ENCODE measurements at regions not wholly inside any gene's neighbourhood (a gene's known extent, or its start where the extent isn't known, plus 50 kb on each side); places are given as distances from the start of the nearest gene placed in this dataset.

DNA sequence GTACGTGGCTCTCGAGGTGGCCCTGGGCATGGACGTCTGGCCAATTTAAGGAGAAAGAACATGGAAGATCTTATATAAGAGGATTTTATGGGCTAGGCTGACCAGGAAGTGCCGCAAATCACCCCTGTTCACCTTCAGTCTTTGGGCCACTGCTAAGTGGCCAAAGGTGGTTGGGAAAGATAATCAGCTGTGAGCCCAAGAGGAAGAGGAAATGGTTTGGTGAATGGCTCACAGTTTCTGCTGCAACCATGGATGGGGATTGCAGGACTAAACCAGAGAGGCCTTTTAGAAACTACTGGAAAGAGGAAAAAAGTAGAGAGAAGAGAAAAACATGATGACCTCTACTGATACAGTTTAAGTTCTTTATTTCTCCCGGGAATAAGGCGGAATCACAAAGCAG lies 96.0 kb upstream of the ARHGAP20 start:
- H3K9me3 ChIP-seq: no peaks in the 10 kb centered on the region
- DNase-seq: no peak
- WGBS, 3 donors: 92 to 96% (median 95%) methylated on average over 6 of the region's 6 CpGs
- H3K4me1 ChIP-seq (ENCODE audit: insufficient read depth): no peaks in the 10 kb centered on the region
- intact Hi-C loops (cut with DNase I): no loop called here
- H3K27ac ChIP-seq: no peak overlapping the region
- TF ChIP-seq, protein P1, sequence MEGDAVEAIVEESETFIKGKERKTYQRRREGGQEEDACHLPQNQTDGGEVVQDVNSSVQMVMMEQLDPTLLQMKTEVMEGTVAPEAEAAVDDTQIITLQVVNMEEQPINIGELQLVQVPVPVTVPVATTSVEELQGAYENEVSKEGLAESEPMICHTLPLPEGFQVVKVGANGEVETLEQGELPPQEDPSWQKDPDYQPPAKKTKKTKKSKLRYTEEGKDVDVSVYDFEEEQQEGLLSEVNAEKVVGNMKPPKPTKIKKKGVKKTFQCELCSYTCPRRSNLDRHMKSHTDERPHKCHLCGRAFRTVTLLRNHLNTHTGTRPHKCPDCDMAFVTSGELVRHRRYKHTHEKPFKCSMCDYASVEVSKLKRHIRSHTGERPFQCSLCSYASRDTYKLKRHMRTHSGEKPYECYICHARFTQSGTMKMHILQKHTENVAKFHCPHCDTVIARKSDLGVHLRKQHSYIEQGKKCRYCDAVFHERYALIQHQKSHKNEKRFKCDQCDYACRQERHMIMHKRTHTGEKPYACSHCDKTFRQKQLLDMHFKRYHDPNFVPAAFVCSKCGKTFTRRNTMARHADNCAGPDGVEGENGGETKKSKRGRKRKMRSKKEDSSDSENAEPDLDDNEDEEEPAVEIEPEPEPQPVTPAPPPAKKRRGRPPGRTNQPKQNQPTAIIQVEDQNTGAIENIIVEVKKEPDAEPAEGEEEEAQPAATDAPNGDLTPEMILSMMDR (IDR thresholded peaks at IDR 0.05): no peak
- TF ChIP-seq POLR2A (IDR thresholded peaks at IDR 0.05) (no peak), EP300 (IDR thresholded peaks at IDR 0.05) (no peak)
- H3K36me3 ChIP-seq: no peaks in the 10 kb centered on the region
- H3K4me3 ChIP-seq: no peak overlapping the region
- H3K27me3 ChIP-seq: no peaks in the 10 kb centered on the region

DNA sequence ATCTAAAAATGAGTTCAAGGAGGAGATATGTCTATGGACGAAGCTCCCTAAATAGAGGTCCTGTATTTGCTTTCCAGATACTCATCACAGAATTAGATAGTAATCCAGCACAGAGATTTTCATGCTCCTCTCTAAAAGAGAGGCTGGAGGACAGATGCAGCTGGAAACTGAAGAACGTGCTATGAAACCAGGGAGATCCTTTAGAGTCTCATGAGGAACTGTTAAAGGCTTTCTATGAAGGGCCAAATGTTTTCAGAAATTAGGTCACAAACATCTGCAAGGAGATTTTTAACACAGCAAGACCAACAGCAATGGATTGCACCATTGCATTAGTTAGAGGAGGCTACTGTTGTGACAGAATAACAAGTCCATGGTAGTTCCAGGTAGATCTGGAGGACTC lies 95.6 kb upstream of the ARHGAP20 start:
- Histone ChIP-seq H3K27ac (no peak overlapping the region), H3K27me3 (no peaks in the 10 kb centered on the region), H3K9me3 (no peaks in the 10 kb centered on the region), H3K4me3 (no peak overlapping the region), H3K36me3 (no peaks in the 10 kb centered on the region), H3K4me1 (ENCODE audit: insufficient read depth) (no peaks in the 10 kb centered on the region)
- intact Hi-C loops (cut with DNase I): no loop called here
- no peak for DNase-seq
- TF ChIP-seq POLR2A (IDR thresholded peaks at IDR 0.05) (no peak), EP300 (IDR thresholded peaks at IDR 0.05) (no peak)
- TF ChIP-seq, protein P1 (IDR thresholded peaks at IDR 0.05): no peak
- WGBS, 3 donors: 95 to 96% (median 95%) methylated on average over 2 of the region's 2 CpGs

DNA sequence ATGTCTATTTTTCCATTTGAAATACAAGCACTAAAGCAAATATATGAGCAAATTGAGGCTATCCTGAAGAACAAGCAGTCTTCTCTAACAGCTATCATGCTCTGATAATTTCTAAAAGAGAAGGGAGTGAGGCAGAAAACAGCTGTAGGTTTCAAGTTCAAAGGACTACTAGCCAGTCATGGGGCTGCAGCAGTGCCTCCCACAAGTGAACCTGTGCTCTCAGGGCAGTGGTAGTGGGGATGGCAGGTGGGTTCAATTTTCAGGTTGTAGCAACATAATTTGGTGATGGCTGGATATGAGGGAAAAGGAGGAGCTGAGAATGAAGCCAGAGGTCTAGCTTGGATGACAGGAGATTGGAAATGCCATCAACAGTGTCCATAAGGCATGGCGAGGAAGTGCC lies 93.5 kb upstream of the ARHGAP20 start:
- DNase-seq: no peak

DNA sequence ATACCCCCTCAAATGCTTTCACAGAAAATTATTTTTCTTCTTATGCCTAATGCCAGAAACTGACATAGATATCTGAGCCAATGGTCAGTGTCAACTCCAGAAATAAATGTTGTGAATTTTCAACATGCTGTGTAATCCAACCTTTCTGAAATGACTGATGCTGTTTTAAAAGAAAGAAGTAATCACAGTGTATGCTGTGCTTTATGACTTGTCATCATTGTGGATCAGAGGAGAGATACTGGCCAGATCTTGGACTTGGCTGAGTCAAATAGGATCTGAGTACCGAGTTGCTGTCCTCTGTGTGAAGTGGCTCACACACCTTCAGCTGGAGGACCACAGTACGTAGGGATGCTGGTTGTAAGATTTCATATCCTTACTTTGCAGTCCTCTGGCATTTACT lies 89.9 kb upstream of the ARHGAP20 start:
- no peak for DNase-seq
- H3K36me3 ChIP-seq: no peaks in the 10 kb centered on the region
- WGBS, 3 donors: 87 to 94% (median 91%) methylated on average over 2 of the region's 2 CpGs
- H3K27me3 ChIP-seq: no peaks in the 10 kb centered on the region
- H3K9me3 ChIP-seq: no peaks in the 10 kb centered on the region
- H3K4me3 ChIP-seq: no peak overlapping the region
- H3K4me1 ChIP-seq (ENCODE audit: insufficient read depth): no peaks in the 10 kb centered on the region
- intact Hi-C loops (cut with DNase I): no loop called here
- no peak overlapping the region for H3K27ac ChIP-seq
- TF ChIP-seq, protein P1 (IDR thresholded peaks at IDR 0.05): no peak
- TF ChIP-seq EP300 (IDR thresholded peaks at IDR 0.05) (no peak), POLR2A (IDR thresholded peaks at IDR 0.05) (no peak)

More for the DNA sequence above, 93.5 kb upstream of the ARHGAP20 start:
- no peaks in the 10 kb centered on the region for H3K27me3 ChIP-seq
- no peaks in the 10 kb centered on the region for H3K36me3 ChIP-seq
- intact Hi-C loops (cut with DNase I): no loop called here
- no peak overlapping the region for H3K27ac ChIP-seq
- no peaks in the 10 kb centered on the region for H3K9me3 ChIP-seq
- WGBS, 3 donors: 86 to 96% (median 90%) methylated on average over 1 of the region's 1 CpG
- no peaks in the 10 kb centered on the region for H3K4me1 ChIP-seq (ENCODE audit: insufficient read depth)
- H3K4me3 ChIP-seq: no peak overlapping the region
- TF ChIP-seq, protein P1 (IDR thresholded peaks at IDR 0.05): no peak

DNA sequence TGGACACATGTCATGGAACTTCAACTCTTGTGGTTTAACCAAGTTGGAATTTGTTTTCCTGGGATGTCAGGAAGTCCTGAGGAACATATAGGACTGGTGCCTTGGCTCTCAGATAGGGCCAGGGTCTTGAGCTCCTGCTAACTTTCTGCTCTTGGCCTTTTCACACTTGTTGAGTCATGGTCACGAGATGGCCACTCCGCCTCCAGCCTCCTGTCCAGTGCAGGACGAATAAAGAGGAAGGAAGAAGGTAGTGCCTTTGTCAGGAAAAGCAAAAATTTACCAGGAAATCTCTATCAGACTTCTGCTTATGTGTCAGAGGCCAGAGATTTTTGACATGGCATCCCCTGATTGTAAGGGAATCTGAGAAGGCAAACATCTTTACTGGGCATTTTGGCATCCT lies 89.1 kb upstream of the ARHGAP20 start:
- no peak overlapping the region for H3K27ac ChIP-seq
- DNase-seq: no peak
- no peaks in the 10 kb centered on the region for H3K4me1 ChIP-seq (ENCODE audit: insufficient read depth)
- H3K36me3 ChIP-seq: no peaks in the 10 kb centered on the region
- WGBS, 3 donors: 77 to 84% (median 77%) methylated on average over 3 of the region's 3 CpGs
- H3K4me3 ChIP-seq: no peak overlapping the region
- TF ChIP-seq EP300 (IDR thresholded peaks at IDR 0.05) (no peak), POLR2A (IDR thresholded peaks at IDR 0.05) (no peak)
- TF ChIP-seq, protein P1 (IDR thresholded peaks at IDR 0.05): no peak
- H3K27me3 ChIP-seq: no peaks in the 10 kb centered on the region
- H3K9me3 ChIP-seq: no peaks in the 10 kb centered on the region
- intact Hi-C loops (cut with DNase I): no loop called here
